B cell (primary cell): ENCODE measurements at regions not wholly inside any gene's neighbourhood (a gene's known extent, or its start where the extent isn't known, plus 50 kb on each side); places are given as distances from the start of the nearest gene placed in this dataset.

Experiments
- ATAC-seq: fragments of 200-7000 bp; cut with Tn5 transposase; one replicate; pipeline ENCODE4 v1.10.0; 2021; ENCODE audit warnings: low read depth, mild to moderate bottlenecking, moderate number of reproducible peaks, moderate library complexity
- CTCF ChIA-PET: fragments of 350-600 bp; sonication (Branson Sonifier 250); formaldehyde crosslinking; loops from one replicate; lab custom pipeline; 2021; ENCODE audit warnings: antibody characterized with exemption, inconsistent platforms; lab: Charles Lee
- POLR2A ChIA-PET: fragments of 350-600 bp; sonication (Branson Sonifier 250); formaldehyde crosslinking; loops from one replicate; lab custom pipeline; 2021; ENCODE audit warnings: antibody characterized with exemption; lab: Charles Lee
- DNase-seq: peaks from one replicate; pipeline ENCODE4 v3.0.0; 2013
- H2AFZ ChIP-seq: 2 replicates; pipeline ENCODE4 v1.6.1; 2012; ENCODE audit warnings: mild to moderate bottlenecking, low read depth, low read length; ENCODE audit not compliant: insufficient read depth, poor library complexity, severe bottlenecking
- H3K27ac ChIP-seq, 2 donors: 1 replicate in 1 of 2; 2 replicates in 1 of 2; pipeline ENCODE4 v1.5.1; 2012 to 2013; ENCODE audit warnings: low read length in 2 of 2, mild to moderate bottlenecking in 2 of 2, moderate library complexity in 1 of 2
- H3K27me3 ChIP-seq, 4 experiments: fragments of 200-600 bp in 1 of 4; sonication (generic) in 1 of 4; replicated peaks in 1 of 4; 1 replicate in 2 of 4; 2 replicates in 2 of 4; pipeline versions ENCODE4 v1.6.1 to v1.7.0; 2013 to 2016; ENCODE audit warnings: low read length in 3 of 4, mild to moderate bottlenecking in 2 of 4, mixed read lengths in 1 of 4, moderate library complexity in 1 of 4; ENCODE audit not compliant: insufficient read depth in 4 of 4, control insufficient read depth in 3 of 4; ENCODE audit errors: control extremely low read depth in 1 of 4
- H3K36me3 ChIP-seq, 2 experiments: replicated peaks in 1 of 2; 1 replicate in 1 of 2; 2 replicates in 1 of 2; pipeline versions ENCODE4 v1.6.1 to v1.7.1; 2013; ENCODE audit warnings: low read length in 1 of 2; ENCODE audit not compliant: insufficient read depth in 2 of 2, control insufficient read depth in 1 of 2; ENCODE audit errors: control extremely low read depth in 1 of 2, extremely low read depth in 1 of 2
- H3K4me1 ChIP-seq, 2 donors: fragments of 200-600 bp in 1 of 2; sonication (generic) in 1 of 2; 1 replicate in 1 of 2; 2 replicates in 1 of 2; pipeline versions ENCODE4 v1.5.1 to v1.6.1; 2013 to 2017; ENCODE audit warnings: low read length in 2 of 2; ENCODE audit not compliant: control insufficient read depth in 2 of 2, insufficient read depth in 2 of 2
- H3K4me2 ChIP-seq: replicated peaks from 2 replicates; pipeline ENCODE3; 2012; ENCODE audit warnings: mild to moderate bottlenecking, low read depth, low read length; ENCODE audit not compliant: poor library complexity, severe bottlenecking
- H3K4me3 ChIP-seq, 5 experiments: fragments of 200-600 bp in 1 of 5; sonication (generic) in 1 of 5; 1 replicate in 3 of 5; 2 replicates in 2 of 5; pipeline versions ENCODE4 v1.5.1 to v1.7.0; 2011 to 2016; ENCODE audit warnings: low read length in 4 of 5, mild to moderate bottlenecking in 4 of 5, low read depth in 2 of 5, control low read depth in 1 of 5, moderate library complexity in 1 of 5; ENCODE audit not compliant: insufficient read depth in 1 of 5; ENCODE audit errors: control extremely low read depth in 1 of 5, extremely low read depth in 1 of 5
- H3K79me2 ChIP-seq: fragments of 200-600 bp; sonication (generic); one replicate; pipeline ENCODE4 v1.6.0; 2016; ENCODE audit warnings: low read length; ENCODE audit not compliant: control insufficient read depth, insufficient read depth
- H3K9ac ChIP-seq: fragments of 200-600 bp; sonication (generic); 2 replicates; pipeline ENCODE4 v1.6.1; 2017; ENCODE audit warnings: mild to moderate bottlenecking, low read length, moderate library complexity
- H3K9me3 ChIP-seq, 3 donors: one replicate each; pipeline versions ENCODE4 v1.6.1 to v1.7.1; 2013; ENCODE audit warnings: low read length in 2 of 3; ENCODE audit not compliant: control insufficient read depth in 2 of 3, insufficient read depth in 1 of 3; ENCODE audit errors: control extremely low read depth in 1 of 3
- H4K20me1 ChIP-seq: 2 replicates; pipeline ENCODE4 v1.6.0; 2012; ENCODE audit warnings: mild to moderate bottlenecking, low read length; ENCODE audit not compliant: insufficient read depth, control insufficient read depth, poor library complexity, severe bottlenecking
- H3K27ac Mint-ChIP-seq: one replicate; pipeline ENCODE4 v1.8.0; 2021; ENCODE audit warnings: mixed read lengths
- H3K27me3 Mint-ChIP-seq: one replicate; pipeline ENCODE4 v1.8.0; 2021; ENCODE audit warnings: mixed read lengths
- H3K4me1 Mint-ChIP-seq: one replicate; pipeline ENCODE4 v1.8.0; 2021; ENCODE audit warnings: mixed read lengths
- H3K4me3 Mint-ChIP-seq: one replicate; pipeline ENCODE4 v1.8.0; 2021; ENCODE audit warnings: mixed read lengths
- H3K9me3 Mint-ChIP-seq: one replicate; pipeline ENCODE4 v1.8.0; 2022; ENCODE audit warnings: mixed read lengths; ENCODE audit not compliant: insufficient read depth
- EZH2 ChIP-seq: IDR thresholded peaks from 2 replicates; pipeline ENCODE4 v1.6.1; 2012; ENCODE audit warnings: borderline replicate concordance, low read depth, mild to moderate bottlenecking, moderate library complexity, low read length; ENCODE audit not compliant: insufficient read depth, poor library complexity, severe bottlenecking
- WGBS: methylation state at CpG from one replicate; pipeline ENCODE4 v1.1.5; 2013; ENCODE audit warnings: missing lambda C conversion rate; ENCODE audit not compliant: insufficient coverage; 5-methylcytosine and 5-hydroxymethylcytosine counted together
- intact Hi-C: fragments of 100-400 bp; cut with micrococcal nuclease; formaldehyde crosslinking; loops from one replicate; pipeline ENCODE4 v1.10.0; 2022
- TF ChIP-seq, protein P1 (sequence below): fragments of 200-600 bp; IDR thresholded peaks from one replicate; pipeline ENCODE4 v1.8.0; 2022; ENCODE audit warnings: antibody characterized with exemption, mild to moderate bottlenecking

DNA sequence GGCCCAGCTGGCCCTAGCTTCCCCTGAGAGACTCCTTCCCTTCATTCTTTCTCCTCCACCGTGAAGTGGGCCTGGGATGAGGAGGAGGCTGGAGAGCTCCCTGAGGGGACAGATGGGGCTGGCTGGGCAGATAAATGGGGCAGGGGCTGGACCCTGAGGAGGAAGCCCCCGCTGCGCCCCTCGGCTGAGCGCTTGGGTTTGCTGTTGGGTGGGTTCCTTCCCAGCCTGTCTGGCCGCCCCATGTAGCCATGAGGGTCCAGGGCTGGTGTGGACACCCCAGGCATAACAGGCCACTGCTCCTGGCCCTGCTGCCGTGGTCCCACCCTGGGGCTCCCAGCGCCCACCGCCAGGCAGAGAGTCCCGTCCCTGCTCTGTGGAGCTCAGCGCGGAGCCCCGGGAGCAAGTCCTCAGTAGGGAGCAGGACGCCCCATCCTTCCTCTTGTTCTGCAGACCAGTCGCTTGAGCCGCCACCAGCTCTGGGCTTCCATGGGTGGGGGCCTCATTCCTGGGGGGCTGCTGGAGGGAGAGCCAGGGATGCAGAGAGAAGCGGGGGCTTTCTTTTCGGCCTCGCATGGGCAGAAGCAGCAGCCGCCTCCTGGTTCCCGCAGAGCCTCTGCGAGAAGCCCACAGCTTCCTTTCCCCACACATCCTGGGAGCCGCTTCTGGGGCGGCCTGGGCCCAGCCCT lies 266.4 kb upstream of the TCERG1L start:
- TF ChIP-seq, protein P1, sequence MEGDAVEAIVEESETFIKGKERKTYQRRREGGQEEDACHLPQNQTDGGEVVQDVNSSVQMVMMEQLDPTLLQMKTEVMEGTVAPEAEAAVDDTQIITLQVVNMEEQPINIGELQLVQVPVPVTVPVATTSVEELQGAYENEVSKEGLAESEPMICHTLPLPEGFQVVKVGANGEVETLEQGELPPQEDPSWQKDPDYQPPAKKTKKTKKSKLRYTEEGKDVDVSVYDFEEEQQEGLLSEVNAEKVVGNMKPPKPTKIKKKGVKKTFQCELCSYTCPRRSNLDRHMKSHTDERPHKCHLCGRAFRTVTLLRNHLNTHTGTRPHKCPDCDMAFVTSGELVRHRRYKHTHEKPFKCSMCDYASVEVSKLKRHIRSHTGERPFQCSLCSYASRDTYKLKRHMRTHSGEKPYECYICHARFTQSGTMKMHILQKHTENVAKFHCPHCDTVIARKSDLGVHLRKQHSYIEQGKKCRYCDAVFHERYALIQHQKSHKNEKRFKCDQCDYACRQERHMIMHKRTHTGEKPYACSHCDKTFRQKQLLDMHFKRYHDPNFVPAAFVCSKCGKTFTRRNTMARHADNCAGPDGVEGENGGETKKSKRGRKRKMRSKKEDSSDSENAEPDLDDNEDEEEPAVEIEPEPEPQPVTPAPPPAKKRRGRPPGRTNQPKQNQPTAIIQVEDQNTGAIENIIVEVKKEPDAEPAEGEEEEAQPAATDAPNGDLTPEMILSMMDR, result no peak
- no peak for TF ChIP-seq EZH2
- no peaks in the 10 kb centered on the region for H3K79me2 ChIP-seq

DNA sequence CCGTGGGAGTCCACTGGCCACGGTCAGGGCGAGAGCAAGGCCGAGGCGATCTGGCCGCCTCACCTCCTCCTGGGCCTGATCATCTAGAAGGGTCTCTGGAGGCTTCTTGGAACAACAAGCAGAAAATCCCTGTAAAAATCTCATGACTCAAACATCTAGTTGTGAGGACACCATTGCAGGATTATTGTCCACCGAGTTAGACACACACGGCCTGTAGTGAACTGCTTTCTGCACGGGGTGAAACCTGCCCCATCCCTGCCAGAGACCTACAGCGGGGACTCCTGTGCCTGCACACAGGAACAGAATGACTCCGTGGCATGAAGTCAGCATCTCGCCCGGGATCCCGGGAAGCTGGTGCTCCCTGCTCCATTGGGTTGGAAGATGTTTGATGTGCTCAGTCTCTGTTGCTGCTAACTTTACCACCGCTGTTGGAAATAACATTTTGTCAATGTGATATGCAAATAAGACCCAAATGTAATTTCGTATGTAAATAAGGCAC lies 267.0 kb upstream of the TCERG1L start:
- CTCF ChIA-PET, result no interaction called here
- Mint-ChIP-seq H3K27ac (no peak overlapping the region), H3K27me3 (no peaks in the 10 kb centered on the region), H3K9me3 (no peaks in the 10 kb centered on the region), H3K4me3 (no peak overlapping the region), H3K4me1 (no peaks in the 10 kb centered on the region)
- H3K27me3 ChIP-seq, result no peaks in the 10 kb centered on the region
- no peak for DNase-seq
- TF ChIP-seq, protein P1, result no peak
- no peak for TF ChIP-seq EZH2
- POLR2A ChIA-PET, result no interaction called here
- no peak for ATAC-seq
- no peak overlapping the region for H3K9ac ChIP-seq
- WGBS, result 82% methylated on average over 16 of the region's 16 CpGs
- H3K9me3 ChIP-seq, result peaks cover 0 to 22% (median 0%) of the 10 kb centered on the region in 3 donors
- no peak overlapping the region for H2AFZ ChIP-seq
- H3K27ac ChIP-seq, result no peak overlapping the region
- no peaks in the 10 kb centered on the region for H3K4me1 ChIP-seq
- no peaks in the 10 kb centered on the region for H4K20me1 ChIP-seq
- intact Hi-C loops, result no loop called here
- H3K4me3 ChIP-seq, result no peak overlapping the region
- H3K36me3 ChIP-seq, result no peaks in the 10 kb centered on the region
- no peaks in the 10 kb centered on the region for H3K79me2 ChIP-seq
- H3K4me2 ChIP-seq, result no peak overlapping the region

More for the DNA sequence above, 266.4 kb upstream of the TCERG1L start:
- DNase-seq (no peak), ATAC-seq (no peak)
- Mint-ChIP-seq H3K9me3 (no peaks in the 10 kb centered on the region), H3K27ac (no peak overlapping the region), H3K27me3 (no peaks in the 10 kb centered on the region), H3K4me3 (no peak overlapping the region), H3K4me1 (no peaks in the 10 kb centered on the region)
- 89% methylated on average over 16 of the region's 24 CpGs for whole genome bisulfite sequencing
- H3K36me3 ChIP-seq, result no peaks in the 10 kb centered on the region
- intact Hi-C loops, result no loop called here
- H3K9me3 ChIP-seq, result peaks cover 0 to 22% (median 0%) of the 10 kb centered on the region in 3 donors
- H3K27me3 ChIP-seq, result no peaks in the 10 kb centered on the region
- POLR2A ChIA-PET, result no interaction called here
- no peak overlapping the region for H3K27ac ChIP-seq
- no peak overlapping the region for H3K9ac ChIP-seq
- no peak overlapping the region for H2AFZ ChIP-seq
- no peaks in the 10 kb centered on the region for H4K20me1 ChIP-seq
- H3K4me2 ChIP-seq, result no peak overlapping the region
- H3K4me1 ChIP-seq, result no peaks in the 10 kb centered on the region
- CTCF ChIA-PET, result no interaction called here
- no peak overlapping the region for H3K4me3 ChIP-seq
